ENCODE measurements at regions not wholly inside any gene's neighbourhood (a gene's known extent, or its start where the extent isn't known, plus 50 kb on each side); places are given as distances from the start of the nearest gene placed in this dataset.

DNA sequence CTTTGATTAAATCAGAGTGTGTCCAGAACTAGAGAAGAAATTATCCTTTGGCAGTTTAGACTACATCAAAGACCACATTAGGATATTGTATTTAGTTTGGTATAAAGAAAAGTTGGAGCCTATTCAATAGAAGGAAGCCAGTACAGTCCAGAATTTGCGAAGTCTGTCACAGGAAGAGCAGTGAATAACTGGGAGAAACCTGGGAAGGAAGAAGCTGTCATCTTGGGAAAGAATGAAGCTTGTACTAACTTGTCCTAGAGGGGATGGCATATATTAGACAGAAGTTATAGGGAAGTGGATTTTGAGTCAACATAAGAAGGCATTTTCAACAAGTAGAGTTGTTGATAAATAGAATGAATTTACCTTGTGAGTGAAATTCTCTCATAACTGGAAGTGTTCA lies 386.7 kb downstream of the LRIG3 start:
- WGBS, 2 donors: 56 to 63% methylated on average over 1 of the region's 1 CpG
- no peak for DNase-seq
- TF ChIP-seq, protein P1, sequence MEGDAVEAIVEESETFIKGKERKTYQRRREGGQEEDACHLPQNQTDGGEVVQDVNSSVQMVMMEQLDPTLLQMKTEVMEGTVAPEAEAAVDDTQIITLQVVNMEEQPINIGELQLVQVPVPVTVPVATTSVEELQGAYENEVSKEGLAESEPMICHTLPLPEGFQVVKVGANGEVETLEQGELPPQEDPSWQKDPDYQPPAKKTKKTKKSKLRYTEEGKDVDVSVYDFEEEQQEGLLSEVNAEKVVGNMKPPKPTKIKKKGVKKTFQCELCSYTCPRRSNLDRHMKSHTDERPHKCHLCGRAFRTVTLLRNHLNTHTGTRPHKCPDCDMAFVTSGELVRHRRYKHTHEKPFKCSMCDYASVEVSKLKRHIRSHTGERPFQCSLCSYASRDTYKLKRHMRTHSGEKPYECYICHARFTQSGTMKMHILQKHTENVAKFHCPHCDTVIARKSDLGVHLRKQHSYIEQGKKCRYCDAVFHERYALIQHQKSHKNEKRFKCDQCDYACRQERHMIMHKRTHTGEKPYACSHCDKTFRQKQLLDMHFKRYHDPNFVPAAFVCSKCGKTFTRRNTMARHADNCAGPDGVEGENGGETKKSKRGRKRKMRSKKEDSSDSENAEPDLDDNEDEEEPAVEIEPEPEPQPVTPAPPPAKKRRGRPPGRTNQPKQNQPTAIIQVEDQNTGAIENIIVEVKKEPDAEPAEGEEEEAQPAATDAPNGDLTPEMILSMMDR (IDR thresholded peaks at IDR 0.05): no peak

DNA sequence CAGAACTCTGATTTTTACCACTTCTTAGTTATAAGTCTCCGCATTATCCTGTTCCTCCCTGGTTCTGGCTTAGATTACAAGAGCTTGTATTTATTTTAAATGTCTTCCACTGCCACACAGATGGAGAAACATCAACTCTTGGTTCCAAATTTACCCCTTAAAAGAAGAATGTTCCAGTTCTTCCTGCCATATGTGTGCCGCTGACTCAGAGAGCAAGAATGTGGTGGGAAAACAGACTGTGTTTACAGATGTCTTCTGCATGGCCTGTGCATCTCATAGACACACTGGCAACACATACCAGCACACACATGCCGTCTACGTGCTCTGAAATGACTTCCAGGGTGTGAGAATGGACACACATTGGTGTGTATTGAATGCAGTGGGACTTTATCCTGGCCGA lies 383.0 kb downstream of the LRIG3 start:
- no peak for ATAC-seq
- DNase-seq: no peak
- no peaks in the 10 kb centered on the region for H3K36me3 ChIP-seq
- 81 to 88% methylated on average over 5 of the region's 5 CpGs for WGBS, 2 donors
- no peak overlapping the region for H3K27ac ChIP-seq
- TF ChIP-seq, protein P1 (IDR thresholded peaks at IDR 0.05): no peak
- no peaks in the 10 kb centered on the region for H3K27me3 ChIP-seq
- intact Hi-C loops (cut with DNase I): loop anchor here in 4 of 10 donors (5.0 to 10.0 kb wide), 3 partner anchors 190 to 615 kb away; no protein-coding TSS in a partner anchor
- H3K4me1 ChIP-seq: no peaks in the 10 kb centered on the region
- no peaks in the 10 kb centered on the region for H3K9me3 ChIP-seq
- H3K4me3 ChIP-seq: no peak overlapping the region

More for the DNA sequence above, 386.7 kb downstream of the LRIG3 start:
- Histone ChIP-seq H3K4me3 (no peak overlapping the region), H3K4me1 (no peaks in the 10 kb centered on the region), H3K27me3 (no peaks in the 10 kb centered on the region), H3K9me3 (no peaks in the 10 kb centered on the region), H3K36me3 (no peaks in the 10 kb centered on the region), H3K27ac (no peak overlapping the region)
- intact Hi-C loops (cut with DNase I): loop anchor here in 1 of 10 donors (10.0 kb wide), 1 partner anchor 189 kb away; no protein-coding TSS in a partner anchor
- no peak for ATAC-seq

DNA sequence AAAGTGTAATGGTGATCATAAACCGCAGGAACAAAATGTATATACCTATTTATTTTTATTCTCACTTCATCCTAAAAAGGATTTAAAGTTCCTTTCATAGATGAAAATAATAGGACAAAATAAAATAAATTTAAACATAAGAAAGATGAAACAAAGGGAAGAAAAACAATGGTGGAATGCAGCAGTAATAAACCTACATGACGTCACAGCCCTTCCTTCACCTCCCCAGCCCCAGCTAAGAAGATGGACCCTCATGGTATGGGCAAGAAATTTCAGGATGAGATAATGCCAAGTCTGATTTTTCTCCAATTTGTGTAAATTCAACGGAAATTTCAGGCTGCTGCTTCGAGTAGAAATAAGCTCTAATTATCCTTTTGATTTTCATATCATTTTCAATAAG lies 381.0 kb downstream of the LRIG3 start:
- 64 to 77% methylated on average over 4 of the region's 4 CpGs for WGBS, 2 donors
- DNase-seq: no peak
- no peak overlapping the region for H3K4me3 ChIP-seq
- no peaks in the 10 kb centered on the region for H3K36me3 ChIP-seq
- no peak for ATAC-seq
- no peak overlapping the region for H3K27ac ChIP-seq
- intact Hi-C loops (cut with DNase I): loop anchor here in 4 of 10 donors (5.0 to 10.0 kb wide), 3 partner anchors 192 to 613 kb away; no protein-coding TSS in a partner anchor
- no peaks in the 10 kb centered on the region for H3K9me3 ChIP-seq
- no peaks in the 10 kb centered on the region for H3K4me1 ChIP-seq
- TF ChIP-seq, protein P1 (IDR thresholded peaks at IDR 0.05): no peak
- H3K27me3 ChIP-seq: no peaks in the 10 kb centered on the region

DNA sequence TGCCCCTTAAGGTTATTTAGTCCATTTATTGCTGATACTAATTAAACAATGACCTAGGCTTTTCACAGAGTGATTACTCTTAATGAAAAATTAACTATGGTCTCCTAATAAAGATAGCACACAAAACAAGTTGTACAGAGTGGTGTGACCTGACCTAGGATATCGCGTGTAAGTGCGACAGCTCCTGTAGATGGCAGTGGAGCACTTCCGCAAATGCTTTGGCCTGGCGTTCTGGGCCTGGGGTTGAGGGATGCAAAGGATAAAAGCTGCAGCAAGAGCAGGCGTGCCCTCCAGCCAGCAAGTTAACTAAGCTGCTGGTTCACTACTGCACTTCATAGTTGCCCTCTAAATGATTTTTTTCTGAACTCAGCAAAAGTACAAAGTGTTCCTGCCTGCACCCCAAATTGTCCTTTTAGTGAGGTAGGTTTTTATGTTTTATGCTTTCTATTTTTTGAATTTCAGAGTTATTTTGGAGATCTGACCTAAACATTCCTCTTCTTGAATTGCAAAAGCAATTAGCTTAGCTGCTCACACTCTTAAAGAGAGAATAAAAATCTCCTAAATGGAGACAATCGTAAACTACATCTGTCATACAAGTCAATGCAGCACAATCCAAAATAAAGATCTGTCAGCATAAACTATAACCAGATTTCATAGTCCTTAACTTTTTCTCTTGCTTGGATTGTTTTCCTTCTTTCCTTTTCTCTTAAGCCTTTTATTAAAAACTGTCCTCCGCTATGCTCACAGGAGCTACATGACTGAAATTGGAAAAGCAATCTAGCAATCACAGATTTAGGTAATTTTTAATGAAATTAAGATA lies 379.6 kb downstream of the LRIG3 start:
- H3K9me3 ChIP-seq: no peaks in the 10 kb centered on the region
- no peak overlapping the region for H3K27ac ChIP-seq
- intact Hi-C loops (cut with DNase I): loop anchor here in 8 of 10 donors (1.0 to 10.0 kb wide), 6 partner anchors 544 to 614 kb away; no protein-coding TSS in a partner anchor
- TF ChIP-seq, protein P1 (IDR thresholded peaks at IDR 0.05): peak; percentile 42 to 81 (median 72)
- no peaks in the 10 kb centered on the region for H3K36me3 ChIP-seq
- WGBS, 2 donors: 30 to 35% methylated on average over 8 of the region's 8 CpGs
- H3K4me1 ChIP-seq: no peaks in the 10 kb centered on the region
- DNase-seq: peak; percentile 40 to 54
- no peak overlapping the region for H3K4me3 ChIP-seq
- ATAC-seq: peak; percentile 62 to 94 (median 84)
- no peaks in the 10 kb centered on the region for H3K27me3 ChIP-seq
